GM19397 (cell line): ENCODE measurements at regions not wholly inside any gene's neighbourhood (a gene's known extent, or its start where the extent isn't known, plus 50 kb on each side); places are given as distances from the start of the nearest gene placed in this dataset.

Experiments used
- ATAC-seq: cut with Tn5 transposase; IDR thresholded peaks from one replicate; pipeline ENCODE4 v1.9.1; 2021; ENCODE audit warnings: mild to moderate bottlenecking, moderate library complexity; ENCODE audit not compliant: unreplicated experiment

- ATAC-seq, result no peak
Observed at GRCh38 chr5:117486879-117487391, 912.3 kb upstream of the SEMA6A start.

DNA sequence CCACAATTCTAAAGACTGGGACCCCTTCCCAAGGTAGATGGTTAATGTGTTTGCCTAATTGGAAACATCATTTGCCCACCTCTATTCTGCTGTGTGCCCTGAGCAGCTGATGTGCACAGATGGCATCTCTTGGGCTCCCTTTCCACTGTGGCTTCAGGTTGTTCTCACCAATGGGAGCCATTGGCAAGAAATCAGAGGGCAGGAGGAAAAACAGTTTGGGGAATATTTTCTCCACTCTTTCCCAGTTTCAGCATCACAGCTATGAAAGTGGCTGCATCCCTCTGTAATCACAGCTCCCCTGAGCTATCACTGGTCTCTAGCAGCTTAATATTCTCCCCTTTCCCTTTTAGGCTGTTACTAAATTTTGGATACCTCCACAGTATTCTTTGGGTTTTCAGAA lies 911.6 kb upstream of the SEMA6A start:
- no peak for ATAC-seq

GRCh38 chr5:117475919-117476318 lies 901.3 kb upstream of the SEMA6A start:
- no peak for ATAC-seq

DNA sequence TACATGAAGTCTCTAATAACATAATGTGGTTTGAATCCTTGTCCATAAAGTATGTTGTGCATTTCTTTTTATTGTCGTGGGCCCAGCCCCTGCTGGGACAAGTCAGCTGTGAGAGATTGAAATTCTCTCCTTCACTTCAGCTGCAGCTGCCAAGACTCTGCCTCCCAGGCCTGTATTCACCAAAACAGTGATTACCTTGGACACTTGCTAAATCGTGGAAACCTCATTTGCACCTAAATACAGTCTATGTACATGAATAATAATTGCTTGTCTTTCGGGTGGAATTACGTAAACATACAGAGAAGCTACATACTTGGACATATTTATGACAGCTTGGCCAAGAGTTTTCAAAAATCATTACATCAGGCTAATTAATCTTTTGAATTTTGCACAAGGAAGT lies 898.5 kb upstream of the SEMA6A start:
- no peak for ATAC-seq

GRCh38 chr5:117463881-117464570 lies 889.4 kb upstream of the SEMA6A start:
- no peak for ATAC-seq

- ATAC-seq, result no peak
Observed at GRCh38 chr5:117461966-117462365, 887.3 kb upstream of the SEMA6A start.

DNA sequence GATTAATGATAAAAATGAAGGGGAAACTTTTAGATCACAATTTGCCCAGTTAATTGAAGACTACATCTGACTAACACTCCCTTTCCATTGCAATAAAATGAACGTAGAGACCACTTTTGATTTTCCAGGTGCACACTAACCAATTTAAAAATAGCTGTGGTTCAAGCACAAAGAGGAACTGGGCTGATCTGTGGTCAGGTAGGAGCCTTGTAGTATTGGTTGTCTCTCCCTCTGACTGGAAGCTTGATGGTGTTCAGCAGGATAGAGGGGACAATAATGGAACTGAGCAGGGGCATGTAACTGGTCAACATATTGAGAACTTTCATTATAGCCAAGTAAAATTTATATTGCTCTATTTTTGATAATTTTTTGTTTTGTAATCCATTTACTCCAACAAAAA lies 886.8 kb upstream of the SEMA6A start:
- peak; percentile 50 for ATAC-seq

- ATAC-seq, result no peak
Observed at GRCh38 chr5:117457656-117458055, 883.0 kb upstream of the SEMA6A start.

GRCh38 chr5:117456866-117457470 lies 882.3 kb upstream of the SEMA6A start:
- no peak for ATAC-seq

GRCh38 chr5:117455236-117456233 lies 880.9 kb upstream of the SEMA6A start:
- peak; percentile 19 for ATAC-seq

GRCh38 chr5:117454716-117455212 lies 880.1 kb upstream of the SEMA6A start:
- peak; percentile 88 for ATAC-seq

DNA sequence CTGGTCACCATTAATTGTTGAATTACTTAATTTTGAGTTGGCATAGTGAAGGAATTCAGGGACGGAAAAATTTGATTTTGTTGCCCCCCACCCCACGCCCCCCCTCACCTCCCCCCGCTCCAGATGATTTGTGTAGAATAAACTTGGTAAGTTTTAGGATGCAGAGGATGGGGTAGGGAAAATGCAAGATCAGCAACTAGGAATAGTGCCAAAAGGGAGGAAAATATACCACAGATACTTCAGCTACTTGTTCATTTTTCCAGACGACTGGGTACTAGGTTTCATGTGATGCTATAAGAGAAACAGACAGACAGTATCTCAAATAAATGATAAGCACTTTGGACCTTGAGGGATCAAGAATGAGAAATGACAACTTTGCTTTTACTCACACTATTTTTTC lies 862.2 kb upstream of the SEMA6A start:
- no peak for ATAC-seq

- ATAC-seq, result no peak
Observed at GRCh38 chr5:117435203-117435602, 860.6 kb upstream of the SEMA6A start.

GRCh38 chr5:117434254-117434653 lies 859.6 kb upstream of the SEMA6A start:
- ATAC-seq, result no peak

- ATAC-seq, result no peak
Observed at GRCh38 chr5:117433818-117434217, 859.2 kb upstream of the SEMA6A start.

GRCh38 chr5:117431091-117431490 lies 856.5 kb upstream of the SEMA6A start:
- ATAC-seq, result no peak

GRCh38 chr5:117425163-117425562 lies 850.5 kb upstream of the SEMA6A start:
- ATAC-seq, result no peak

DNA sequence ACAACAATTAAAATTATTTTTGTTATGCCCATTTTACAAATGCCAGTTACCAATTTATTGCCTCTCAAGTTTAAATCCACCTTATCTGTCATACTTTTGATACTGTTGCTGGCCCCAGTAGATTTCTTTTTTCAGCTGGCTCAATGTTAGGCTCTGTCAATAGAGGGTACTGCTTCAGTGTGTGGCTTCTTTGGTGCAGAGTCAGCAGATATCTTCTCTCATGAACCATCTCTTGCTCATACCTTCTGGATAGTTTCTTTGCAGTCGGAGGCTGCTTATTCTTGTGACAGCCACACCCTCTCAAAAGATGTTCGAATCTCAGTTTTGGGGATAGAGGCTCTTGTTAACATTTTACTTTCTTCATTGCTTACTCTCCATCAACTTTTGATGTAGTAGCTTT lies 849.9 kb upstream of the SEMA6A start:
- ATAC-seq, result no peak

DNA sequence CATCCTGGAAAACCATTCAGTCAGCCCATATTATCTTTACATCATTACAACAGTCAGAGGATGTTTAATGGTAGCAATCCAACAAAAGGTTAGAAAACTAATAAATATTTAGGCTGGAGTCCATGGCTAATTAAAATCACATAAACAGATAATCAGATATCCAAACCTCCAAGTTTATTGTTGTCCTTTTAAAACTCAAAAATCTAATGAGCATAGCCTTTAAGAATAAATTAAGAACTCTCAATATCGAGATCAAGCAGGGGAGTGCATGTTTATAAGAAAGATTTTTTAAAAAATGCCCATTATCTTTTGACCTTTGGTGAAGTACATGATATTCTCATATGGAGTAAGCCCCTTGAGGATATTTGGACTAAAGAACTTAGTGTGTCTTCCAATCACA lies 842.9 kb upstream of the SEMA6A start:
- no peak for ATAC-seq

DNA sequence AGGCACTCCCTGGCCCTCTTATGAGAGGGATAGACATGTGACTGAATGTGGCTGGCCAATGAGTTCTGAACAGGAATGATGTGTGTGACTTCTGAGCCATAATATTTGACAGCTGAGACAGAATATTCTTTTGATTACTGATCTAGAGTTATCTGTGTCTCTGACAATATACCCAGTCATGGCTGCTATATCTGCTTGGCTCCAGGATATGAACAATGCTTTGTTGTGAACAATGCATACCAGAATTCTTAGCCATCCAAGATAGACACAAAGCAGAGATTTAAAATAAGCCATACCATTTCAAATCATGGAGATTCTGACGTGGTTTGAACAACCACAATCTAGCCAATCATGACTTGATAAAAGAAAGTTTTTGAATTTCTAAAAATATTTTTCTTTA lies 840.3 kb upstream of the SEMA6A start:
- no peak for ATAC-seq

- ATAC-seq, result no peak
Observed at GRCh38 chr5:117411701-117412100, 837.1 kb upstream of the SEMA6A start.
